HT-29 (cell line): ENCODE measurements at regions not wholly inside any gene's neighbourhood (a gene's known extent, or its start where the extent isn't known, plus 50 kb on each side); places are given as distances from the start of the nearest gene placed in this dataset.
"Not testable (repeated sequence)": the region's sequence is repeated elsewhere in the genome, so short reads cannot be mapped to it uniquely, and the experiment has no call there.

ENCODE experiments used
- DNase-seq: peaks from one replicate; pipeline ENCODE4 v3.0.0-alpha.2; 2015; ENCODE audit warnings: low spot score

GRCh38 chr16:72657791-72658190 is 390.1 kb downstream of the ZFHX3 start:
- DNase-seq = no peak

DNA sequence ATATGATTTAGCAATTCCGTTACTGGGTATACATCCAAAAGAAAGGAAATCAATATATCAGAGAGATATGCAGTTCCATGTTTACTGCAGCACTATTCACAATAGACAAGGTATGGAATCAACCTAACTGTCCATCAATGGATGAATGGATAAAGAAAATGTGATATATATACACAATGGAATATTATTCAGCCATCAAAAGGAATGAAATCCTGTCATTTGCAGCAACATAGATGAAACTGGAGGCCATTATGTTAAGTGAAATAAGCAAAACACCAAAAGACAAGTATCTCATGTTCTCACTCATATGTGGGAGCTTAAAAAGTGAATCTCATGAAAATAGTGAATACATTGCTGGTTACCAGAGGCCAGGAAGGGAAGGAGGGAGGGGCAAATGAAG is 390.8 kb downstream of the ZFHX3 start:
- DNase-seq = no peak

GRCh38 chr16:72654535-72654934 is 393.4 kb downstream of the ZFHX3 start:
- no peak for DNase-seq

DNA sequence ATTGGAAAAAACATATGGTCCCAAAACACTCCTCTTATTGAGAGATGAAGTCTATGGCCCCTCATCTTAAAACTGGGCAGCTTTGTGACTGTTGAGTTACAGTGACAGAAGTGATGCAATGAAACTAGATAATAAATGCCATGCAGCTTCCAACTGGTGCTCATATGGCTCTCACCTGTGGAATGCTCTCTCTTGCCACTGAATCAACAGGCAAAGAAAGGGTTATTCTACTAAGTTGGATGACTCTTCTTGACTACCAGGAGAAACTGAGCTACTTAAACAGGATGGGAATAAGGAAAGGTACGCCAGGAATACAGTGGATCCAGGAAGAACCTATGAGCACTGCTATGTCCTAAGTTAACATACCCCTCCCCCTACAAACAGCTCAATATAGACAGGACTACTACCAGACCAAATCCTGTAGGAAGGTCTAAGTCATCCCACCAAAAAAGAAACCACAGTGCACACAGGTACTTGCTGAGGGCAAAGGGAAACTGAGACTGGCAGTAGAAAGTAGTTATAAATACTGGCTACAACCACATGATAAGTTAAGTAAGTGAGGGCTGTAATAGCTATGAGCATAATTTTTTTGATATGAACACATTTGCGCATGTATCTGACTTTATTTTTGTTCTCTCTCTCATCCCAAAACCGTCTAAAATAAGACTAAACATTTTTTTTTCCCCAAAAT is 398.5 kb downstream of the ZFHX3 start:
- DNase-seq = no peak

DNA sequence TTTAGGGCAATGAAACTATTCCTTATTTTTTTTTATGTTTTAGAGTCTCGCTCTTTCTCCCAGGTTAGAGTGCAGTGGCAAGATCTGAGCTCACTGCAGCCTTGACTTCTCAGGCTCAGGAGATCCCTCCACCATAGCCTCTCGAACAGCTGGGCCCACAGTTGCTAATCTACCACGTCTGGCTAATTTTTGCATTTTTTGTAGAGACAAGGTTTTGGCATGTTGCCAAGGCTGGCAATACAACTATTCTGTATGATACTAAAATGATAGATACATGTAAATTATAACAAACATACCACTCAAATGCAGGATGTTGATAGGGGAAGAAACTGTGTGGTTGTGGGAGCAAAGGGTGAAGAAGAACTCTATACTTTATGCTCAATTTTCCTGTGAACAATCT is 401.3 kb downstream of the ZFHX3 start:
- no peak for DNase-seq

DNA sequence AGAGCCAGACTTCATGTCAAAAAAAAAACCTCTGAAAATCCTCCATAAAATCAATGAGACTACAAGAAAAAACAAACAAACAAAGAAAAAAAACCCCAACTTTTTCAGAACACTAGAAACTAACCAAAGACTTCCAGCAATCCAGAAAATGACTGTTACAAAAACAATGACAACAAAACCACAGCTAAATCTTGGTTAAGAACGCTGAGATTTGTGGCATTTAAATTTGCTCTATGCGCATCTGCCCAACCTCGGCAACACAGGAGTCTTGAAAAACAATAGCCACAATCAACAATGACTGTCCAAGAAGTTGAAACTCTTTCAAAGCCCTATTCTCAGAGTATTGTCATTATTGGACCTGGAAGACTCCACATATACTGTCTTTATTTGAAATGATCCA is 402.4 kb downstream of the ZFHX3 start:
- DNase-seq = no peak

DNA sequence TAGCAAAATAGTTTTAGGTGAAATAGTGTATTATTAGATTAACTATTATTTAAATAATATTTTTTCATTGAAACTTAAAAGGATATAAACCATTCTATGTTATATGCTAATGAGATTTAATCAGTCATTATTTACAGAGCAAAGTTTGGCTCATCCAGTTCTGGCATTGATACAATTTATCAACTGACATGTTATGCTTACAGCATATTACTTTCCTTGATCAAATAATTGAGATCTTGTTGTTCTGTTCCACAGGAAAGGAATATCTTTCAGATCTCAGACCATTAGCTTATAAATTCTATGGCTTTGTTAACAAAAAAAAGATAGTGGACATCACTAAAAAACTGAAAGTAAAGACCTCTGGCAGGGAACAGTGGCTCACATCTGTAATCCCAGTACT is 403.0 kb downstream of the ZFHX3 start:
- DNase-seq = no peak

- DNase-seq = no peak
Observed at GRCh38 chr16:72639494-72639893, 408.4 kb downstream of the ZFHX3 start.

- no peak for DNase-seq
Observed at GRCh38 chr16:72637306-72637705, 410.6 kb downstream of the ZFHX3 start.

GRCh38 chr16:72635694-72636093 is 412.2 kb downstream of the ZFHX3 start:
- no peak for DNase-seq

DNA sequence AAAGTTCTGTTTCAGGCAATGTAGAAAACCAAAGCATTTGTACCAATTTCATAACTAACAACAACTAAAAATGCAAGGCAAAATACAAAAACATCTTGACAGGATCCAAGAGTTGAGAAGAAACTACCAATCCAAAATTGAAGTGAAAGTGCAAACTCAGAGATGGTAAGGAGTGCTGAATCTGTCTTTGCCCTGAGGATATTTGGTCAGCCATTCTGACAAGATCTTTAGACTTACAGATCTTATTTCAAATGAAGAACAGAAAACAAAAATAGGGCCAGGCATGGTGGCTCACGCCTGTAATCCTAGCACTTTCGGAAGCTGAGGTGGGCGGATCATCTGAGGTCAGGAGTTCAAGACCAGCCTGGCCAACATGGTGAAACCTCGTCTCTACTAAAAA is 412.8 kb downstream of the ZFHX3 start:
- no peak for DNase-seq

DNA sequence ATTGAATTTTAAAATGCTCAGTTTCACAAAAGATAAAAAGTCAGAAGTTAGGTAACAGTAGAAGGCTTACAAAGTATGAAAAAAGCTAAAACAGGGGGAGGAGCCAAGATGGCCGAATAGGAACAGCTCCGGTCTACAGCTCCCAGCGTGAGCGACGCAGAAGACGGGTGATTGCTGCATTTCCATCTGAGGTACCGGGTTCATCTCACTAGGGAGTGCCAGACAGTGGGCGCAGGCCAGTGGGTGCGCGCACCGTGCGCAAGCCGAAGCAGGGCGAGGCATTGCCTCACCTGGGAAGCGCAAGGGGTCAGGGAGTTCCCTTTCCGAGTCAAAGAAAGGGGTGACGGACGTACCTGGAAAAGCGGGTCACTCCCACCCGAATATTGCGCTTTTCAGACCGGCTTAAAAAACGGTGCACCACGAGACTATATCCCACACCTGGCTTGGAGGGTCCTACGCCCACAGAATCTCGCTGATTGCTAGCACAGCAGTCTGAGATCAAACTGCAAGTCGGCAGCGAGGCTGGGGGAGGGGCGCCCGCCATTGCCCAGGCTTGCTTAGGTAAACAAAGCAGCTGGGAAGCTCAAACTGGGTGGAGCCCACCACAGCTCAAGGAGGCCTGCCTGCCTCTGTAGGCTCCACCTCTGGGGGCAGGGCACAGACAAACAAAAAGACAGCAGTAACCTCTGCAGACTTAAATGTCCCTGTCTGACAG is 420.6 kb downstream of the ZFHX3 start:
- not testable (repeated sequence) for DNase-seq

DNA sequence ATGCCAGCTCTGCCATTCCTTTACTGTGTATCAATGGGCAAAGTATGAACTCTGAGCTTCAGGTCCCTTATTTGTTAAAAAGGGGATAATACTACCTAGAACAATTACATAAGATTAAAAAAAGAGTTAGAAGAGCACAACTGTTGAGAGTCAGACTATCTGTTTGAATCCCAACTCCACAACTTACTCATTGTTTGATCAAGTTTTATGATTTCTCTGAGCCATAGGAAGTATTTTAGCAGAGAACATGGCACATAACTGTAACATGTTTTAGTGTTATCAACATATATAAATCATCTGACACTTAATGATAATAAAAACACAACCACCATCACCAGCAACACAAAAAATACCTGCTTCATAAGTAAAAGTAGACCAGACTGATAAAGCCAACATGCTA is 421.3 kb downstream of the ZFHX3 start:
- DNase-seq = peak; percentile 28

- no peak for DNase-seq
Observed at GRCh38 chr16:72621651-72622050, 426.3 kb downstream of the ZFHX3 start.

GRCh38 chr16:72620853-72621252 is 427.1 kb downstream of the ZFHX3 start:
- DNase-seq = no peak

DNA sequence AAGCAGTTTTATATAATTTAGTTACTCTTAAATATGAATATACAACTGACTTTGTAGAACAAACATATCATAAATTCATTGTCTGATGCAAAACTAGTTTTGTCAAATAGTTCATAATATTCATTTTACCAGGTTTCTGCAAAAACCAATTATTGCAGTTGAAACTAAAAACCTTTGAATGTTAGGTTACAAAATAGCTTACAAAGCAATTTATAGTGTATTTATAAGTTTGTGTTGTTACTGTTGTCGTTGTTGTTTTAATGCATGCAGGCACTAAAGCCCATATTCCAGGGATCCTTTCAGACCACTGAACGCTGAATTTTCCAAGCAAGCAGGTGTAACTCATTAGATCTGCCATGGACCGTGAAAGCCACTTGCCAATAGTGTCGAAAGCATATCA is 427.6 kb downstream of the ZFHX3 start:
- no peak for DNase-seq

GRCh38 chr16:72615856-72616255 is 432.1 kb downstream of the ZFHX3 start:
- no peak for DNase-seq

- no peak for DNase-seq
Observed at GRCh38 chr16:72612718-72613117, 435.2 kb downstream of the ZFHX3 start.

- no peak for DNase-seq
Observed at GRCh38 chr16:72612256-72612655, 435.7 kb downstream of the ZFHX3 start.

- no peak for DNase-seq
Observed at GRCh38 chr16:72609933-72610332, 438.0 kb upstream of the PMFBP1 start.

DNA sequence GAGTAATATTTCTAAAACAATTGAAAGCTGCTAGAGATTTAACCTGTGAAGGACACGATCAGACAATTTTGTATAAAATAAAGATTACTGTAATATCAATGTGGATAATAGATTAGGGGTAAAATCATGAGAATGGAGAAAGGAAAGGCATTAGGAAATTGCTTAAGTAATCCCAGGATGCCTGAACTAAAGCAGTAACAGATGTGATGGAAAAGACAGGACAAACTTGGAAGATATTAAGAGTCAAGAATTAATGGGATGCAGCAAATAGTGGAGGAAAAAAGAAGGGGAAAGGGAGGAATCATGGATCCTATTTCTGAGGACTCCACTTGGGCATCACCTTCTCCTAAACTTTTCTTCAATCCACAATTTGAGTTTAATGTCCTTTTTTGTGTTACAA is 437.1 kb upstream of the PMFBP1 start:
- no peak for DNase-seq

DNA sequence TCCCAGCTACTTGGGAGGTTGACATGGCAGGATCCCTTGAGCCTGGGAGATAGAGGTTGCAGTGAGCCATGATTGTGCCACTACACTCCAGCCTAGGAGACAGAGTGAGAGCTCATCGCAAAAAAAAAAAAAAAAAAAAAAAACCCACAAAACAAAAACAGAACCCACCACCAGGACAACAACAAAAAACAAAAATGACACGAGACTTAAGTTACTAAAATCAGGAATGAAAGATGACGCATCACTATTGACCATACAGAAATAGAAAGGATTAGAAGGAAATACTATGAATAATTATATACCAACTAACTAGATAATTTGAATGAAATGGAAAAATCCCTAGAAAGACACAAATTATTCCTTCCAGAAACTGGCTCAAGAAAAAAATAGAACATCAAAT is 432.4 kb upstream of the PMFBP1 start:
- no peak for DNase-seq

DNA sequence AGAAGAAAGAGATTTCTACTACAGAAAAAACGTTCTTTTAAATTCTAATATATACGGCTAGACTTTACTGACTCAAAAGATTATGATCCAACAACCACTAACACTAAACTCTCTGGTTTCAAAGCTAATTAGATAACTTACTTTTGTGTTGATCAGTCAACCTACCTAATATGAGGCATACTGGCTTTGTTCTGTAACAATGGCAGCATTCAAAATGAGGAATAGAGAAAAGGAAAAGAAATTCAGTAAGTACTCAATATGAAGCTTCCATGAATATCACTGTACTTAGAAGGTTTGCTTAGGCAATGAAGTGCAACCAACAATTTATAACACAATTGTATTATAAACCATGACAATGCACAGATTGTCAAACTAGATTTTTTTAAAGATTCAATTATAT is 430.5 kb upstream of the PMFBP1 start:
- DNase-seq = no peak

GRCh38 chr16:72598696-72599095 is 426.7 kb upstream of the PMFBP1 start:
- DNase-seq = no peak
